NCI-H2196 (cell line): ENCODE measurements at regions not wholly inside any gene's neighbourhood (a gene's known extent, or its start where the extent isn't known, plus 50 kb on each side); places are given as distances from the start of the nearest gene placed in this dataset.
"Not testable (repeated sequence)": the region's sequence is repeated elsewhere in the genome, so short reads cannot be mapped to it uniquely, and the experiment has no call there.

Experiments
- DNase-seq: peaks from one replicate; lab custom pipeline; 2025; ENCODE audit not compliant: unreplicated experiment; lab: John Stamatoyannopoulos, UW

- DNase-seq = no peak
These were observed 1281.3 kb upstream of the ZEB2 start for GRCh38 chr2:145801210-145801609.

- peak; percentile 6 for DNase-seq
These were observed 1280.5 kb upstream of the ZEB2 start for GRCh38 chr2:145800151-145801091.

DNA sequence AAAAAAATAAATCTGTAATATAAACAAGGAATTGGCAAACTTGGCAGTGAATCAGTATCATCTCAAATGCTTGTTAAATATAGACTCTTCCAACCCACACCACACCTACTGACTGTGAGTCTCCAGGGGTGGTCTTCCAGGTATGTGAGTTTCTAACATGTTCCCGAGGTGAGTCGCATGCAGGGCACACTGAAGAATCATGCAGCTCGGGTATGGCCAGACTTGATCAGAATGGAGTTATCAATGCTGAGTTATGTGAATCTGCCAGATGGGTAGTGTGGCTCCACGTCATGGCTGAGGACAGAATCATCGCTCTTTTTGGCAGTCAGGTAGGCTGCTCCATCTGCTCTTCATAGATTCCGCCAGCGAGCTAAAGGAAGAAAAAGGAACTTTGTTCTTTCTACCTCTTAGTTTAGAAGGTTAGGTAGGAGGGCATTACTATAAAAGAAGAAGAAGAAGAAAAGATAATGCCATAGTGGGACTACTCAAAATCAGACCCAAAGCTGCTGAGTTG is 1279.7 kb upstream of the ZEB2 start:
- no peak for DNase-seq

GRCh38 chr2:145798419-145798818 is 1278.5 kb upstream of the ZEB2 start:
- DNase-seq = no peak

- DNase-seq = no peak
These were observed 1277.8 kb upstream of the ZEB2 start for GRCh38 chr2:145797692-145798091.

GRCh38 chr2:145792745-145793144 is 1272.8 kb upstream of the ZEB2 start:
- DNase-seq = no peak

DNA sequence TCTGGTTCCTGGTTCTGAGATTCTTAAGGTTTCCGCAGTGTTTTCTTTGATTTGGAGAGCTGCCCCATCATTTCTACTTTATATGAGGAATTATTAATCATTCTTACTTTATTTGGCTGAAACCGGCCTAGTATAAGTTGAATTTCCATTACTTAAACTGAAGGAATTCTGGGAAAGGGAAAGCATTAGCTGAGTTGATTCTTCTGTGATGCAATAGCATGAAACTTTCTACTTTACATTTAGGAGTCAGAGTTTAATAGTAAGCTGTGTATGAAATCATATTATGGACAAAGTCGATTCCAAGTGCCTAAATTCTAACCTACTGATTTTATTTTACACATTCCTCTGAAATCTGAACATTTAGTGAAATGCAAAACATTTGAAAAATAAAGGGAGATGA is 1269.7 kb upstream of the ZEB2 start:
- DNase-seq = no peak

DNA sequence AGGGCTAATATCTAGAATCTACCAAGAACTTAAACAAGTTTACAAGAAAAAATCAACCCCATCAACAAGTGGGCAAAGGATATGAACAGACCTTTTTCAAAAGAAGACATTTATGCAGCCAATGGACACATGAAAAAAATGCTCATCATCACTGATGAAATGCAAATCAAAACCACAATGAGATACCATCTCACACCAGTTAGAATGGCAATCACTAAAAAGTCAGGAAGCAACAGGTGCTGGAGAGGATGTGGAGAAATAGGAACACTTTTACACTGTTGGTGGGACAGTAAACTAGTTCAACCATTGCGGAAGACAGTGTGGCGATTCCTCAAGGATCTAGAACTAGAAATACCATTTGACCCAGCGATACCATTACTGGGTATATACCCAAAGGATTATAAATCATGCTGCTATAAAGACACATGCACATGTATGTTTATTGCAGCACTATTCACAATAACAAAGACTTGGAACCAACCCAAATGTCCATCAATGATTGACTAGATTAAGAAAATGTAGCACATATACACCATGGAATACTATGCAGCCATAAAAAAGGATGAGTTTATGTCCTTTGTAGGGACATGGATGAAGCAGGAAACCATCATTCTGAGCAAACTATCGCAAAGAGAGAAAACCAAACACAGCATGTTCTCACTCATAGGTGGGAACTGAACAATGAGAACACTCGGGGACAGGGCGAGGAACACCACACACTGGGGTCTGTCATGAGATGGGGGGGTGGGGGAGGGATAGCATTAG is 1267.9 kb upstream of the ZEB2 start:
- not testable (repeated sequence) for DNase-seq

- not testable (repeated sequence) for DNase-seq
These were observed 1262.7 kb upstream of the ZEB2 start for GRCh38 chr2:145782607-145783006.

GRCh38 chr2:145777914-145778313 is 1258.0 kb upstream of the ZEB2 start:
- no peak for DNase-seq

- no peak for DNase-seq
These were observed 1257.4 kb upstream of the ZEB2 start for GRCh38 chr2:145777297-145777696.

GRCh38 chr2:145775591-145775990 is 1255.7 kb upstream of the ZEB2 start:
- no peak for DNase-seq

GRCh38 chr2:145771525-145771924 is 1251.6 kb upstream of the ZEB2 start:
- DNase-seq = no peak

- no peak for DNase-seq
These were observed 1249.2 kb upstream of the ZEB2 start for GRCh38 chr2:145769011-145769716.

- DNase-seq = no peak
These were observed 1246.0 kb upstream of the ZEB2 start for GRCh38 chr2:145765874-145766273.

DNA sequence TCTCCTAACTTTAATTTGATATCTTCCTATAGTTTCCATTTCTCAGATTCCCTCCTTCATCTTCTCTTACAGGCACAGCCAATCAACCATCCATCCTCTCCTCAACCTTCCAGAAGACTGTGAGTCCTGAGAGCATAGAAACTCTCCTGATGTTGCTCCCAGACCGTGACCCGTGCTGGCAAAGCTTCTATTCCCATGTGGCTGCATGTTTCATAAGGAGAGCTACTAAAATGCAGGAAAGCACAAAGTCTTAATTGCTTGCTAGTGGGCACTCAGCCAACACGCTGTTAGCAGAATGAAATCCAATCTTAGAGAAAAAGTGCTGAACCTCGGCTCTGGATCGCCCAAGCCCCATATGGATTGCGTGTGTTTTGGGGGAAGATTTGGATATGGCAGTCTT is 1244.7 kb upstream of the ZEB2 start:
- DNase-seq = no peak

- DNase-seq = no peak
These were observed 1241.1 kb upstream of the ZEB2 start for GRCh38 chr2:145760781-145761649.

- DNase-seq = no peak
These were observed 1239.5 kb upstream of the ZEB2 start for GRCh38 chr2:145759228-145759915.

GRCh38 chr2:145757503-145758246 is 1237.8 kb upstream of the ZEB2 start:
- DNase-seq = no peak
